A673 (cell line): ENCODE measurements at regions not wholly inside any gene's neighbourhood (a gene's known extent, or its start where the extent isn't known, plus 50 kb on each side); places are given as distances from the start of the nearest gene placed in this dataset.

Source experiments
- BruUV-seq: library from RNA; stranded (reverse); fragments of 400-500 nt; replicated peaks from 2 replicates; lab custom pipeline; 2021; lab: Mats Ljungman, UMichigan
- CTCF ChIA-PET: fragments of 300-600 bp; sonication (Branson Sonifier 250); formaldehyde crosslinking; loops from one replicate; lab custom pipeline; 2022; ENCODE audit warnings: antibody characterized with exemption; lab: Charles Lee
- POLR2A ChIA-PET: fragments of 300-600 bp; sonication (Branson Sonifier 250); formaldehyde crosslinking; loops from one replicate; lab custom pipeline; 2022; ENCODE audit warnings: antibody characterized with exemption; ENCODE audit not compliant: low non-redundant PET; lab: Charles Lee
- DNase-seq: peaks from one replicate; pipeline ENCODE4 v3.0.0-alpha.2; 2015; ENCODE audit warnings: low spot score
- H3K27ac ChIP-seq: fragments of 200-600 bp; sonication (generic); 2 replicates; pipeline ENCODE4 v1.5.1; 2016; ENCODE audit warnings: mixed run types, low read depth, mild to moderate bottlenecking, mixed read lengths, antibody characterized with exemption, low read length; ENCODE audit not compliant: poor library complexity, severe bottlenecking
- H3K27me3 ChIP-seq: fragments of 200-600 bp; sonication (generic); replicated peaks from 2 replicates; pipeline ENCODE4 v1.6.1; 2017; ENCODE audit warnings: mixed run types, low read depth, mild to moderate bottlenecking, mixed read lengths, antibody characterized with exemption, low read length; ENCODE audit not compliant: insufficient read depth, poor library complexity
- H3K36me3 ChIP-seq: fragments of 200-600 bp; sonication (generic); 2 replicates; pipeline ENCODE4 v1.6.1; 2016; ENCODE audit warnings: mixed run types, mild to moderate bottlenecking, mixed read lengths, antibody characterized with exemption, low read length; ENCODE audit not compliant: insufficient read depth, poor library complexity, severe bottlenecking
- H3K4me1 ChIP-seq: fragments of 200-600 bp; sonication (generic); 2 replicates; pipeline ENCODE4 v1.6.1; 2017; ENCODE audit warnings: mixed run types, mild to moderate bottlenecking, mixed read lengths, antibody characterized with exemption, low read length; ENCODE audit not compliant: insufficient read depth, poor library complexity, severe bottlenecking
- H3K4me3 ChIP-seq: fragments of 200-600 bp; sonication (generic); 2 replicates; pipeline ENCODE4 v1.5.1; 2016; ENCODE audit warnings: low read depth, mixed run types, mild to moderate bottlenecking, mixed read lengths, low read length; ENCODE audit not compliant: poor library complexity, severe bottlenecking
- H3K9me3 ChIP-seq: fragments of 200-600 bp; sonication (generic); 2 replicates; pipeline ENCODE4 v1.6.1; 2016; ENCODE audit warnings: mixed run types, low read depth, mild to moderate bottlenecking, mixed read lengths, antibody characterized with exemption, low read length; ENCODE audit not compliant: poor library complexity, severe bottlenecking
- CTCF ChIP-seq: fragments of 300-800, 200-600 bp; sonication (generic); conservative IDR thresholded peaks from 2 replicates; pipeline ENCODE4 v1.5.1; 2017; ENCODE audit warnings: low read depth, mild to moderate bottlenecking, antibody characterized with exemption, low read length, moderate library complexity, mixed read lengths
- EZH2 ChIP-seq: fragments of 200-600 bp; sonication (generic); IDR thresholded peaks from 2 replicates; pipeline ENCODE4 v1.6.1; 2017; ENCODE audit warnings: borderline replicate concordance, low read depth, mild to moderate bottlenecking, mixed read lengths, antibody characterized with exemption, low read length; ENCODE audit not compliant: poor library complexity, severe bottlenecking
- intact Hi-C: fragments of 100-400 bp; cut with micrococcal nuclease; formaldehyde crosslinking; loops from one replicate; pipeline ENCODE4 v1.10.0; 2022; ENCODE audit not compliant: unreplicated experiment

- no peaks in the 10 kb centered on the region for H3K9me3 ChIP-seq
- BruUV-seq, result no TSS peak
- H3K27ac ChIP-seq, result no peak overlapping the region
- no peak overlapping the region for H3K4me3 ChIP-seq
- no peak for DNase-seq
- TF ChIP-seq EZH2 (no peak), CTCF (no peak)
- CTCF ChIA-PET, result interaction anchor here (0.6 kb wide), 1 partner anchor 8 kb away, joined by 3 read pairs; no protein-coding TSS in a partner anchor
- no peaks in the 10 kb centered on the region for H3K27me3 ChIP-seq
- intact Hi-C loops, result no loop called here
- H3K36me3 ChIP-seq, result no peaks in the 10 kb centered on the region
- peaks cover 7% of the 10 kb centered on the region for H3K4me1 ChIP-seq
- POLR2A ChIA-PET, result no interaction called here
These were observed 528.0 kb downstream of the CPS1 start for GRCh38 chr2:211084352-211084751.

DNA sequence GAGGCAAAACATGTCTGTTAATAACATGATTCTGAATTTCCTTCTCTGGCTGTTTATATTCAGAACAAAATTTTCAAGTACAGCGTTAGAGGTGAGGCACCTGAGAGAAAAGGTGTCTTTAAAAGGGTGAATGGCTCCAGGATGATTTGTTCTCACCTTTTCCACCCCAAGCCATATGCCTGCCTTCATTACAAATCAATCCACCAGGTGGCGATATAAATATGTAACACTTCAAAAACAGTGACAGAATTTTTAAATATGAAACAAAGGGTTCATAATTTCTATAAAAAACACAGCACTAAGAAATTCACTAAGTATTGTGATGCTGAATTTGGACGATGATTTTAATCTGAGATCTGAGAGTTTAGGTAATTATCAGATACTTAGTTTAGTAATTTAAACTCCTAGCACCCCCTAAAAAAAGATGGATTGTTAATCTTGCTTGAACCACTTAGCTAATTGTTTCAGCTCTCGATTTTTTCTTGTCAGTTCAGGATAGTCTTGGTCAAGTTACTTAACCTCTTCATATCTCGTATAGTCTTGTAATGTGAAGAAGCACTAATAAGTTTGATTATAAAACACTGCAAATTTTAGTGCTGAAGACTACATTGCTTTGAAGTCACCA is 528.8 kb downstream of the CPS1 start:
- H3K27ac ChIP-seq, result no peak overlapping the region
- ChIA-PET CTCF (no interaction called here), POLR2A (no interaction called here)
- H3K4me1 ChIP-seq, result peaks cover 7% of the 10 kb centered on the region
- H3K36me3 ChIP-seq, result no peaks in the 10 kb centered on the region
- no peaks in the 10 kb centered on the region for H3K27me3 ChIP-seq
- no peak for TF ChIP-seq EZH2
- TF ChIP-seq CTCF, result peak; percentile 77
- BruUV-seq, result no TSS peak
- no peaks in the 10 kb centered on the region for H3K9me3 ChIP-seq
- no peak overlapping the region for H3K4me3 ChIP-seq
- intact Hi-C loops, result no loop called here
- DNase-seq, result peak; percentile 62

DNA sequence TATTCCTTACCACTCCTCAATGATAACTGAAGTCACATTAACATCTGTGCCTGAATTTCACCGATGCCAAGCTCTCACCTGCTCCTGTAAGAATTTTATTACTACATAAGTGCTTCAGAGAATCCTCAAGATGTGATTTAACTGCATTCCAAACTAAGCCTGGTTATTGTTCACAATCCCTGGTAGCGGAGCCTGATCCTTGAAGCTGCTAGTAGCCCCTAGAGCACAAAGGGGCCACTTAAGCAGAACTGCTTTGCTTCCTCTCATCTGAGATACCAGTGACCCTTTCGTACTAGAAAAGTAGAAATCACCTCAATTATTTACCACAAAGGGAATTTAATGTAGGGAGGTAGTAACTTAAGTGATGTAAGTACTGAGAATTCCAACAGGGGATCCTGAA is 529.6 kb downstream of the CPS1 start:
- H3K36me3 ChIP-seq, result no peaks in the 10 kb centered on the region
- CTCF ChIA-PET, result no interaction called here
- no TSS peak for BruUV-seq
- intact Hi-C loops, result loop anchor here (2.0 kb wide), 1 partner anchor 73 kb away; no protein-coding TSS in a partner anchor
- DNase-seq, result no peak
- peaks cover 7% of the 10 kb centered on the region for H3K4me1 ChIP-seq
- POLR2A ChIA-PET, result no interaction called here
- TF ChIP-seq CTCF (no peak), EZH2 (no peak)
- no peaks in the 10 kb centered on the region for H3K27me3 ChIP-seq
- H3K27ac ChIP-seq, result no peak overlapping the region
- no peaks in the 10 kb centered on the region for H3K9me3 ChIP-seq
- no peak overlapping the region for H3K4me3 ChIP-seq
